ENCODE measurements at regions not wholly inside any gene's neighbourhood (a gene's known extent, or its start where the extent isn't known, plus 50 kb on each side); places are given as distances from the start of the nearest gene placed in this dataset.

- BruUV-seq (replicated peaks) = no TSS peak
- no peak overlapping the region for H3K4me2 ChIP-seq (ENCODE audit: low read length)
- no peaks in the 10 kb centered on the region for H3K4me1 ChIP-seq (ENCODE audit: control insufficient read depth in 1 of 2, insufficient read depth in 2 of 2, low read length in 2 of 2)
- no peak overlapping the region for H2AFZ ChIP-seq (ENCODE audit: low read depth, low read length, poor library complexity, severe bottlenecking)
- no peak overlapping the region for H3K9ac ChIP-seq (ENCODE audit: low read length)
- DNase-seq (ENCODE audit: low read depth, low spot score) (no peak), ATAC-seq (no peak)
- no peaks in the 10 kb centered on the region for H3K79me2 ChIP-seq (ENCODE audit: insufficient read depth, low read length)
- H3K9me2 ChIP-seq (ENCODE audit: insufficient read depth) = no peaks in the 10 kb centered on the region
- ChIA-PET CTCF (no interaction called here), POLR2A (no interaction called here), RAD21 (ENCODE audit: low non-redundant PET in 1 of 2, low total read pairs in 2 of 2, uncharacterized antibody in 2 of 2, unreplicated experiment in 2 of 2) (no interaction called here)
- intact Hi-C loops (cut with micrococcal nuclease) = no loop called here
- TF ChIP-seq SRF (IDR thresholded peaks at IDR 0.05; ENCODE audit: low read depth) (no peak), RAD21 (IDR thresholded peaks at IDR 0.05; ENCODE audit: low read depth) (no peak)
- TF ChIP-seq, protein P1, sequence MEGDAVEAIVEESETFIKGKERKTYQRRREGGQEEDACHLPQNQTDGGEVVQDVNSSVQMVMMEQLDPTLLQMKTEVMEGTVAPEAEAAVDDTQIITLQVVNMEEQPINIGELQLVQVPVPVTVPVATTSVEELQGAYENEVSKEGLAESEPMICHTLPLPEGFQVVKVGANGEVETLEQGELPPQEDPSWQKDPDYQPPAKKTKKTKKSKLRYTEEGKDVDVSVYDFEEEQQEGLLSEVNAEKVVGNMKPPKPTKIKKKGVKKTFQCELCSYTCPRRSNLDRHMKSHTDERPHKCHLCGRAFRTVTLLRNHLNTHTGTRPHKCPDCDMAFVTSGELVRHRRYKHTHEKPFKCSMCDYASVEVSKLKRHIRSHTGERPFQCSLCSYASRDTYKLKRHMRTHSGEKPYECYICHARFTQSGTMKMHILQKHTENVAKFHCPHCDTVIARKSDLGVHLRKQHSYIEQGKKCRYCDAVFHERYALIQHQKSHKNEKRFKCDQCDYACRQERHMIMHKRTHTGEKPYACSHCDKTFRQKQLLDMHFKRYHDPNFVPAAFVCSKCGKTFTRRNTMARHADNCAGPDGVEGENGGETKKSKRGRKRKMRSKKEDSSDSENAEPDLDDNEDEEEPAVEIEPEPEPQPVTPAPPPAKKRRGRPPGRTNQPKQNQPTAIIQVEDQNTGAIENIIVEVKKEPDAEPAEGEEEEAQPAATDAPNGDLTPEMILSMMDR (IDR thresholded peaks at IDR 0.05 in 2 of 3, conservative IDR thresholded peaks at IDR 0.05 in 1 of 3; ENCODE audit: borderline replicate concordance in 1 of 3, insufficient read depth in 1 of 3, low read depth in 2 of 3, low read length in 2 of 3) = 0 out of 6 replicates have a peak, but pooled peaks of 1 of the 3 experiments have one; percentile 14
- no peaks in the 10 kb centered on the region for H3K27me3 ChIP-seq (ENCODE audit: insufficient read depth, low read length)
- no peaks in the 10 kb centered on the region for H4K20me1 ChIP-seq (ENCODE audit: insufficient read depth)
- no peaks in the 10 kb centered on the region for H3K36me3 ChIP-seq (ENCODE audit: control insufficient read depth in 1 of 2, insufficient read depth in 2 of 2, low read length in 2 of 2)
- no peaks in the 10 kb centered on the region for H3K9me3 ChIP-seq (ENCODE audit: control insufficient read depth in 1 of 2, insufficient read depth in 1 of 2, low read depth in 1 of 2, low read length in 2 of 2)
- no peak overlapping the region for H3K27ac ChIP-seq (ENCODE audit: low read depth, low read length)
- no peak overlapping the region for H3K4me3 ChIP-seq (replicated peaks in 1 of 2; ENCODE audit: low read depth in 1 of 2, low read length in 2 of 2)
Observed at GRCh38 chr12:94039199-94039840, 109.1 kb upstream of the PLXNC1 start.

DNA sequence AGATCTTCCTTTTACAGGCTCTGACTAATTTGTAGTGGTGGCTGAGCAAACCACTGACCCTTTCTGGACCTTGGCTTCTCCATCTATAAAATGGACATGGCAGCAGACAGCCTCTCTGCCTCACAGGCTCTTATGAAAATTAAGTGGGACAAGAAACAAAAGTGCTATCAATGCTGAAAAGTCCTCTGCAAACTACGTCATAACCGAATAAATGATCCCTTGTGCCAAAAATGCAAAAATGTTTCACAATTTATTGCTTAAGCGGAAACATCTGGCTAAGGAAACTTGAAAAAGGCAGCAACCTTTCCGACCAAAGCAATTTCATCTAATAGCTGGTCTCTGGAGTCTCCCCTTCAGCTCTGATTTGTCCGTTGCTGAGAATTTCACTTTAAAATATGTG, 108.5 kb upstream of the PLXNC1 start:
- POLR2A ChIA-PET = no interaction called here
- Histone ChIP-seq H3K4me2 (ENCODE audit: low read length) (no peak overlapping the region), H3K4me1 (ENCODE audit: control insufficient read depth in 1 of 2, insufficient read depth in 2 of 2, low read length in 2 of 2) (no peaks in the 10 kb centered on the region), H4K20me1 (ENCODE audit: insufficient read depth) (no peaks in the 10 kb centered on the region), H3K9me2 (ENCODE audit: insufficient read depth) (no peaks in the 10 kb centered on the region), H3K27me3 (ENCODE audit: insufficient read depth, low read length) (no peaks in the 10 kb centered on the region), H3K4me3 (replicated peaks in 1 of 2; ENCODE audit: low read depth in 1 of 2, low read length in 2 of 2) (no peak overlapping the region), H2AFZ (ENCODE audit: low read depth, low read length, poor library complexity, severe bottlenecking) (no peak overlapping the region), H3K9me3 (ENCODE audit: control insufficient read depth in 1 of 2, insufficient read depth in 1 of 2, low read depth in 1 of 2, low read length in 2 of 2) (no peaks in the 10 kb centered on the region), H3K36me3 (ENCODE audit: control insufficient read depth in 1 of 2, insufficient read depth in 2 of 2, low read length in 2 of 2) (no peaks in the 10 kb centered on the region), H3K79me2 (ENCODE audit: insufficient read depth, low read length) (no peaks in the 10 kb centered on the region), H3K9ac (ENCODE audit: low read length) (no peak overlapping the region), H3K27ac (ENCODE audit: low read depth, low read length) (no peak overlapping the region)
- TF ChIP-seq POLR2AphosphoS5 (IDR thresholded peaks at IDR 0.05; ENCODE audit: low read depth, low read length) = no peak
- TF ChIP-seq, protein P1 (IDR thresholded peaks at IDR 0.05 in 2 of 3, conservative IDR thresholded peaks at IDR 0.05 in 1 of 3; ENCODE audit: borderline replicate concordance in 1 of 3, insufficient read depth in 1 of 3, low read depth in 2 of 3, low read length in 2 of 3) = no peak
- TF ChIP-seq, protein P2, sequence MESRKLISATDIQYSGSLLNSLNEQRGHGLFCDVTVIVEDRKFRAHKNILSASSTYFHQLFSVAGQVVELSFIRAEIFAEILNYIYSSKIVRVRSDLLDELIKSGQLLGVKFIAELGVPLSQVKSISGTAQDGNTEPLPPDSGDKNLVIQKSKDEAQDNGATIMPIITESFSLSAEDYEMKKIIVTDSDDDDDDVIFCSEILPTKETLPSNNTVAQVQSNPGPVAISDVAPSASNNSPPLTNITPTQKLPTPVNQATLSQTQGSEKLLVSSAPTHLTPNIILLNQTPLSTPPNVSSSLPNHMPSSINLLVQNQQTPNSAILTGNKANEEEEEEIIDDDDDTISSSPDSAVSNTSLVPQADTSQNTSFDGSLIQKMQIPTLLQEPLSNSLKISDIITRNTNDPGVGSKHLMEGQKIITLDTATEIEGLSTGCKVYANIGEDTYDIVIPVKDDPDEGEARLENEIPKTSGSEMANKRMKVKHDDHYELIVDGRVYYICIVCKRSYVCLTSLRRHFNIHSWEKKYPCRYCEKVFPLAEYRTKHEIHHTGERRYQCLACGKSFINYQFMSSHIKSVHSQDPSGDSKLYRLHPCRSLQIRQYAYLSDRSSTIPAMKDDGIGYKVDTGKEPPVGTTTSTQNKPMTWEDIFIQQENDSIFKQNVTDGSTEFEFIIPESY (IDR thresholded peaks at IDR 0.05; ENCODE audit: extremely low read depth, insufficient replicate concordance, low read length) = no peak
- TF ChIP-seq POLR2A (IDR thresholded peaks at IDR 0.05; ENCODE audit: borderline replicate concordance, extremely low read depth, insufficient read depth, insufficient read length) = no peak
- no peak for TF ChIP-seq SIN3A (IDR thresholded peaks at IDR 0.05; ENCODE audit: low read depth)
- no peak for ATAC-seq
- intact Hi-C loops (cut with micrococcal nuclease) = no loop called here
- RAD21 ChIA-PET (ENCODE audit: low non-redundant PET in 1 of 2, low total read pairs in 2 of 2, uncharacterized antibody in 2 of 2, unreplicated experiment in 2 of 2) = no interaction called here
- no peak for DNase-seq (ENCODE audit: low read depth, low spot score)
- BruUV-seq (replicated peaks) = no TSS peak
- CTCF ChIA-PET = no interaction called here

Measured in HCT116 (cell line).